Muscle layer of colon (tissue), 2 donors: ENCODE measurements at regions not wholly inside any gene's neighbourhood (a gene's known extent, or its start where the extent isn't known, plus 50 kb on each side); places are given as distances from the start of the nearest gene placed in this dataset.

Source experiments
- H3K27ac ChIP-seq: one replicate; pipeline ENCODE4 v1.7.0; 2013; ENCODE audit warnings: low read depth, mild to moderate bottlenecking, low read length, moderate library complexity
- H3K27me3 ChIP-seq, 2 donors: one replicate each; pipeline ENCODE4 v1.7.0; 2013; ENCODE audit warnings: low read length in 2 of 2, mild to moderate bottlenecking in 2 of 2; ENCODE audit not compliant: insufficient read depth in 2 of 2, control insufficient read depth in 1 of 2
- H3K36me3 ChIP-seq: one replicate; pipeline ENCODE4 v1.7.0; 2013; ENCODE audit warnings: mild to moderate bottlenecking, low read length; ENCODE audit not compliant: insufficient read depth
- H3K4me1 ChIP-seq: one replicate; pipeline ENCODE4 v1.7.0; 2013; ENCODE audit warnings: mild to moderate bottlenecking, low read length; ENCODE audit not compliant: insufficient read depth
- H3K4me3 ChIP-seq, 2 donors: one replicate each; pipeline ENCODE4 v1.7.0; 2013; ENCODE audit warnings: low read length in 2 of 2, low read depth in 1 of 2, mild to moderate bottlenecking in 1 of 2, moderate library complexity in 1 of 2
- H3K9ac ChIP-seq: one replicate; pipeline ENCODE4 v1.7.0; 2013; ENCODE audit warnings: low read length
- H3K9me3 ChIP-seq: one replicate; pipeline ENCODE4 v1.7.0; 2013; ENCODE audit warnings: mild to moderate bottlenecking, low read length
- donor health status: abdominal sarcoma.
- donor health status: Adenocarcinoma of cecum.

DNA sequence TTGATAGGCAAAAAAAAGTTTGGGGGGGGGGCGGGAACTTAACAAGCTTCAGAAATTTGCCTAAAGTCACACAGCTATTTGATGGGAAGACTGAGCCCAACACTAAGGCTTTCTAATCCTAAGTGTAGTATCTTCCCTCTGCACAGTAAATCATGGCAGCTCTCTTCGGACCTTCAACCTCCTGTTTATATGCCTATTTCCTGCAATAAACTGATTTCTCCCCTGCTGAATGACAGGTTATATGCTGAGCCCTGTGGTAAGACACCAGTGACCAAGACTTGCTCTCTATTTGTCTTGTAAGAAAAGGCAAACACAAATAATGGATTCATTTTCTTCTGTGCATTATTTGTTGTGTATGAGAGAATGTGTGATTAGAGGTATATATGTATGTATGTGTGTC, 355.8 kb upstream of the ARRDC4 start:
- Histone ChIP-seq H3K4me3 (no peak overlapping the region), H3K36me3 (no peaks in the 10 kb centered on the region), H3K9me3 (no peaks in the 10 kb centered on the region), H3K9ac (no peak overlapping the region), H3K4me1 (no peaks in the 10 kb centered on the region), H3K27ac (no peak overlapping the region), H3K27me3 (no peaks in the 10 kb centered on the region)

DNA sequence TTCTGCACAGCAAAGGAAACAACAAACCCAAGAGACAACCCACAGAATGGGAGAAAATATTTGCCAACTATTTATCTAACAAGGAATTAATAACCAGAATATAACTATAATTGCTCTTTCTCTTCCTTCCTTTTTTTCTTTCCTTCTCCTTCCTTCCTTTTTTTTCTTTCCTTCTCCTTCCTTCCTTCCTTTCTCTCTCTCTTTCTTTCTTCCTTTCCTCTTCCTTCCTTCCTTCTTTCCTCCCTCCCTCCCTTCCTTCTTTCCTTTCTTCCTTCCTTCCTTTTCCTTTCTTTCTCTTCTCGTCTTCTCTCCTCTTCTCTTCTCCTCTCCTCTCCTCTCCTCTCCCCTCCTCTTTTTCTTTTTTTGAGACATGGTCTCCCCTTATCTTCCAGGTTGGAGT, 345.4 kb upstream of the ARRDC4 start:
- no peak overlapping the region for H3K27ac ChIP-seq
- H3K27me3 ChIP-seq: no peaks in the 10 kb centered on the region
- H3K9ac ChIP-seq: no peak overlapping the region
- no peaks in the 10 kb centered on the region for H3K36me3 ChIP-seq
- H3K4me3 ChIP-seq: no peak overlapping the region
- H3K4me1 ChIP-seq: no peaks in the 10 kb centered on the region
- peaks cover 6% of the 10 kb centered on the region for H3K9me3 ChIP-seq

DNA sequence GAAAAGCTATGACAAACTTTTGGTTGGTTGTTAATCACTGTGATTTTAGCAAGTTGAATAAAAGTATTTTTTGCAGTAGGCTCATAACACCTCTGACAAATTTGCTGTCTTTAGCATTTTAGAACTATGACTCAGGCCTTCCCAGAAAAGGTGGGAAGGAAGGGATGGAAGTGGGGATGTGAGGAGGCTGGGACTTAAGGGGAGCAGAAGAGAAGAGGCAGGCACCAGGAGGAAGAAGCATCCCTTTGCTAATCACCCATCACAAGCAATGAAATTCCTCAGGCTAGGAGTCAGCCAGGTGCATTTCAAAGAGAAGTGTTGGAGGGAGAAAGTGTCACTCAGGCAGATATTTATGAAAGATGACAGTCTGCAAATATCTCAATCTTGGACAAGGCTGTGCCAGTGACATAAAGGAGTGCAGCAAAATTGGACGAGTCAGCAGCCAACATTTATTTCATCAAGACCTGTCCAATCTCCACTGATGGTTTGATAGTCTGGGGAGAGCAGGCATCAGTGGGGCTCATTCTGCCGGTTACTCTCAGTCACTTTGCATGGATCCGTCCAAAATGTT, 337.3 kb upstream of the ARRDC4 start:
- Histone ChIP-seq H3K9me3 (no peaks in the 10 kb centered on the region), H3K4me3 (no peak overlapping the region), H3K36me3 (no peaks in the 10 kb centered on the region), H3K4me1 (no peaks in the 10 kb centered on the region), H3K9ac (no peak overlapping the region), H3K27me3 (no peaks in the 10 kb centered on the region), H3K27ac (no peak overlapping the region)

DNA sequence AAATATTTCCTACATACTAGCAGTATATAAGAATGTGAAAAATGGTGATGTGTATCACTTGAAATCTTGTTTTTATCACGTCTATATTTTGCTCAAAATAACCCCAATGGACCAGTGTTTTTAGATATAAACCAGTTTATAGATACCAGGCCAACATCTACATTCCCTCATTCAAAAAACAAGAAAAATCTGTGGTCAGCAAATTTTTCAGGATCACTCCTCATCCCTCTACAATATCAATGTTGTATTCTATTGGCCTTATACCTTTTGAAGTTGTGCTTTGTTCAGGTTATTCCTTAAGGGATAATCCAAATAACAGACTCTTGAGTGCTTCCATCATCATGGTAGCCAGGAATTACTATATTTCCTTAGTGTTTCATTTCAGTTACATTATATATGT, 332.9 kb upstream of the ARRDC4 start:
- H3K4me3 ChIP-seq: no peak overlapping the region
- no peak overlapping the region for H3K27ac ChIP-seq
- no peaks in the 10 kb centered on the region for H3K27me3 ChIP-seq
- H3K9me3 ChIP-seq: no peaks in the 10 kb centered on the region
- no peaks in the 10 kb centered on the region for H3K4me1 ChIP-seq
- no peaks in the 10 kb centered on the region for H3K36me3 ChIP-seq
- H3K9ac ChIP-seq: no peak overlapping the region

DNA sequence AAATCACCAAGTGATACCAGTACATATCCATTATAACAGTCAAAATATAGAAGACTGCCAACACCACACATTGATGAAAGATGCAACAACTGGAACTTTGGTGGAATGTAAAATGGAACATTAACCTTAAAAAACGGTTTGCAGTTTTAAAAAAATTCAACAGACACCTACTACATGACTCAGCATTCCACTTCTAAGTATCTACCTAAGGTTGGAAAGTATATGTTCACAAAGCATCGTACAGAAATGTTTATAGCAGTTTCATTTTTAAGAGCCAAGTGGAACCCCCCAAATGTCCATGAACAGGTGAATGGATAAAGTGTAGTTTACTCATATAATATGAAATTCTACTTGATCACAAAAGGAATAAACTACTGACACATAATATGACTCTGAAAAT, 314.7 kb upstream of the ARRDC4 start:
- no peak overlapping the region for H3K9ac ChIP-seq
- H3K36me3 ChIP-seq: no peaks in the 10 kb centered on the region
- H3K27ac ChIP-seq: no peak overlapping the region
- no peaks in the 10 kb centered on the region for H3K27me3 ChIP-seq
- no peaks in the 10 kb centered on the region for H3K9me3 ChIP-seq
- H3K4me3 ChIP-seq: no peak overlapping the region
- H3K4me1 ChIP-seq: no peaks in the 10 kb centered on the region

DNA sequence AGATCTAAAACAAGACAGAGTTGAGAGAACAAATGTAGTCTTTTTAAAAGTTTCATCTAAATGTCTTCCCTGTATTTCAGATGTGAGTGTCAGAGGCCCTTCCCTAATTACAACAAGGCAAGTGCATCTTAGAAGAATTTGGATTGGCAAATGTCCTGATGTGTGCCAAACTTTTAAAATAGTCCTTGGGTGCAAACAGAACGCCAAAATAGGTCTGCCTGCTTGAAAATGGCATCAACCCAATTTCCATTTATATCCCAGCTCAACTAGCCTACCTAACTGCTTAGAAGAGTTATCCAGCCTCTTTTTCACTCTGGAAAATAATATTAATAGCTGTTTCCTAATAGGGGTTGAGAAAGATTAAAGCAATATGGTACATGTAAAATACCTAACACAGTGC, 311.8 kb upstream of the ARRDC4 start:
- Histone ChIP-seq H3K36me3 (no peaks in the 10 kb centered on the region), H3K9me3 (no peaks in the 10 kb centered on the region), H3K4me3 (no peak overlapping the region), H3K4me1 (peaks cover 5% of the 10 kb centered on the region), H3K27ac (no peak overlapping the region), H3K9ac (no peak overlapping the region), H3K27me3 (no peaks in the 10 kb centered on the region)

DNA sequence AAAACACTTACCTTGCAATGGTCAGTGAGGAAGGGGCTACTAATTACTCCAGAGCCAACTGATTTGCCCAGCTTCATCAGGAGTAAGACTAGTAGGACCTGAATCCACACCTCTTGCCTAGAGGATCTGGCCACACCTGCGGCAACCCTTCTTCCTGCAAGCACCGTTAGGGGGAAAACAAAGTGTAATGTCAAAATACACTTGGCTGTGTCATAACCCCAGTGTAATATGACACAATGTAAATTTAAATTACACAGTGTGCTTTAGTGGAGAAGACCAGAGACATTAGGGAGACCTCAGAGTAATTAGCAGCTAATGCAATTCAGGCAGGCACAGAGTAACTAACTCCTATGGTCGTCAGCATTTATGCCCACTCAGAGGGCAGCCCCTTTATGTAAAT, 308.5 kb upstream of the ARRDC4 start:
- H3K4me3 ChIP-seq: no peak overlapping the region
- no peak overlapping the region for H3K27ac ChIP-seq
- no peaks in the 10 kb centered on the region for H3K9me3 ChIP-seq
- no peaks in the 10 kb centered on the region for H3K36me3 ChIP-seq
- peaks cover 5% of the 10 kb centered on the region for H3K4me1 ChIP-seq
- H3K9ac ChIP-seq: no peak overlapping the region
- H3K27me3 ChIP-seq: no peaks in the 10 kb centered on the region

DNA sequence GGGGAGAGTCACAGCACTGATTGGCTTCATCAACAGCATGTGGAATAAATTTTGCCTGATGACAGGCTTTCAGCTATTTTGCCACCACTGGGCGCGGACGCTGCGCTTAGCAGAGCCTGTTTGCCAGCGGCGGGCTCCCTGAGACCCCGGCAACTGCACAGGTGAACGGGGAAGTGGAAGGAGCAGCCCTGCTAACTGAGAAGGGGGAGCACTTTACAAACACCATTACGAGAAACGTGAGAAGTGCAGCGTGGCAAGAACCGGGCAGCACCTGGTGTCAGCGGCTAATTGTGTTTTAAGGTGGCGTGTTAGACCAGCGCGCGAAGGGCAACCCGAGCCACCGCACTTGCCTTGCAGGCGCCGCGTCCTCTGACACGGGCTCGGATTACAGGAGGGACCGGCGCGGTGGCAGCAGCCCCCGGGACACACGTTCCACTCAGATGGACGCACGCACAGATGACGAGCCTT, 307.8 kb upstream of the ARRDC4 start:
- no peaks in the 10 kb centered on the region for H3K27me3 ChIP-seq
- H3K9ac ChIP-seq: no peak overlapping the region
- no peaks in the 10 kb centered on the region for H3K36me3 ChIP-seq
- peak overlapping the region in 1 of 2 donors; percentile 47 for H3K4me3 ChIP-seq
- no peaks in the 10 kb centered on the region for H3K9me3 ChIP-seq
- H3K4me1 ChIP-seq: peaks cover 5% of the 10 kb centered on the region
- H3K27ac ChIP-seq: no peak overlapping the region

DNA sequence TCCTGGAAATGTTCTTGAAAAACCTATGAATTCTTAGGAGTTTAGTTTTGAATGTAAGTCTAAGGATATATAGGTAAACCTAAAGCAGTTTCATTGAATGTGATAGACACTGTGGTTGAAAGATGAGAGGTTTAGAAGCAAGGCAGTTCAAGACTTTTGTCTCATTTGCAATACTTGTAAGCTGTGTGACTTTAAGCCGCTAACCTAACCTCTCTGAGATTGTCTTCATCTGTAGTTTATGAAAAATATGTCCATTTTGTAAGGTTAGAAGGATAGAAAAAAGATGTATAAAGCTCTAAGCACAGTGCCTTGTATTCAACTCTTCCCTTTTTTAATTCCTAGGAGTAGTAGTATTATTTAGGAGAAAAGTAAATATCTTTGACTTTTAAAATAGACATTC, 306.6 kb upstream of the ARRDC4 start:
- no peak overlapping the region for H3K9ac ChIP-seq
- H3K4me3 ChIP-seq: no peak overlapping the region
- H3K9me3 ChIP-seq: no peaks in the 10 kb centered on the region
- H3K36me3 ChIP-seq: no peaks in the 10 kb centered on the region
- no peaks in the 10 kb centered on the region for H3K27me3 ChIP-seq
- H3K4me1 ChIP-seq: peaks cover 5% of the 10 kb centered on the region
- H3K27ac ChIP-seq: no peak overlapping the region

DNA sequence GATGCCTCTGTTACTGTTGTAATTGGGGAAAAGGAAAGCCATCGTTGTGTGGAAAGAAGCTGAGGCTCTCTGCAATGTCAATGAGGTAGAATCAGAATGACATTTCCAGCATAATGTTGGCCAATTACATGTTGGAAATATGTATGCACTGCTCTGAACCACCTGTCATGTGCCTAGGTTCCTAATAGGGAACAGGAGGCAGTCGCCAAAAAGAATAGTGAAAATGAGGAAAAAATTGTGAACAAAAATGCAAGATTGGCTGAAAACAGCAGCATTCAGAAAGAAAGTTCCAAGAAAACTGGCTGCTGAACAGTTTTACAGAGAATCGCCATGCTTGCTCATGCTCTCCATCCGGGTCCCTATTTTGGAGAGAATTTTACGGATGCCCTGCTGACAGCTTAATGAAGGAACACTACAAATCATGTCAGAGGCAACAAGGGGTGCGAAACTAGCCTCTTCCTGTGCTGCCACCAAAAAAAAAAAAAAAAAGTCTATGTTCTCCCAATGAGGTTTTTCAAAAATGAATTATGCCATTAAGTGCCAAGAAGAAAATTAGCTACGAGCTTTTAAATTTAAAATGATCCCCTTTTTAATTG, 305.9 kb upstream of the ARRDC4 start:
- Histone ChIP-seq H3K36me3 (no peaks in the 10 kb centered on the region), H3K27me3 (no peaks in the 10 kb centered on the region), H3K9ac (no peak overlapping the region), H3K4me3 (no peak overlapping the region), H3K27ac (no peak overlapping the region), H3K9me3 (no peaks in the 10 kb centered on the region), H3K4me1 (peaks cover 5% of the 10 kb centered on the region)

DNA sequence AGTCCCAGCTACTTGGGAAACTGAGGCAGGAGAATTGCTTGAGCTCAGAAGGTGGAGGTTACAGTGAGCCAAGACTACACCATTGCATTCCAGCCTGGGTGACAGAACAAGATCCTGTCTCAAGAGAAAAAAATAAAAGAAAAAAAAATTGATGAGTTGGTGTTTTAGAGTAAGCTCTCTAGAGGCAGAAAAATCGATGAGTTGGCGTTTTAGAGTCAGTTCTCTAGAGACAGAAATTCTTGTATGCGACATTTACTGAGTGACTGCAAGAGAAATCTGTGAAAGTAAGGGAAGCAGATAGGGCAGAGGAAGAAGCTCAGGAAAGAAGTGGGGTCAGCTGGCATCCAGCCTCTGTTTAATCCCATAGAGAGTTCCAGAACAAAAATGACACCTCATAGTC, 298.7 kb upstream of the ARRDC4 start:
- Histone ChIP-seq H3K4me3 (no peak overlapping the region), H3K9ac (no peak overlapping the region), H3K27me3 (no peaks in the 10 kb centered on the region), H3K4me1 (no peaks in the 10 kb centered on the region), H3K9me3 (no peaks in the 10 kb centered on the region), H3K36me3 (no peaks in the 10 kb centered on the region), H3K27ac (no peak overlapping the region)

DNA sequence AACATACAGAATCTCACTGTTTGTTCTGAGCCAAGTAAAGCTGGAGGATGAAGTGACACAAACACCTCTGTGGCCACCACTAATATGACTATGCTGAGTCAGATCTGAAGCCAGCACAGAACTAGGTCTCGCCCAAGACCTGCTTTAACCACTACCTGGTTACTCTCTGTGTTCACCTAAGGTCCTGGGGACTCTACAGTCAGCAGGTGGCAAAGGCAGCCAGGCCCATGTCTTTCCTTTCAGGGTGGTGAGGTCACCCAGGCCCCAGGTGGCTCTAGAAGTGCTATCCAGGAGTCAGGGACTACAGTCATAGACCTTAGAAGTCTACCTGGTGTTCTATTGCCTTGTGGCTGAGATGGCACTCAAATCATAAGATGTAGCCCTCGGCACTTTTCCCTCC, 287.9 kb upstream of the ARRDC4 start:
- H3K27me3 ChIP-seq: no peaks in the 10 kb centered on the region
- H3K9ac ChIP-seq: no peak overlapping the region
- H3K9me3 ChIP-seq: no peaks in the 10 kb centered on the region
- H3K4me3 ChIP-seq: no peak overlapping the region
- H3K27ac ChIP-seq: no peak overlapping the region
- H3K4me1 ChIP-seq: no peaks in the 10 kb centered on the region
- H3K36me3 ChIP-seq: no peaks in the 10 kb centered on the region
